ENCODE measurements at regions not wholly inside any gene's neighbourhood (a gene's known extent, or its start where the extent isn't known, plus 50 kb on each side); places are given as distances from the start of the nearest gene placed in this dataset.

DNA sequence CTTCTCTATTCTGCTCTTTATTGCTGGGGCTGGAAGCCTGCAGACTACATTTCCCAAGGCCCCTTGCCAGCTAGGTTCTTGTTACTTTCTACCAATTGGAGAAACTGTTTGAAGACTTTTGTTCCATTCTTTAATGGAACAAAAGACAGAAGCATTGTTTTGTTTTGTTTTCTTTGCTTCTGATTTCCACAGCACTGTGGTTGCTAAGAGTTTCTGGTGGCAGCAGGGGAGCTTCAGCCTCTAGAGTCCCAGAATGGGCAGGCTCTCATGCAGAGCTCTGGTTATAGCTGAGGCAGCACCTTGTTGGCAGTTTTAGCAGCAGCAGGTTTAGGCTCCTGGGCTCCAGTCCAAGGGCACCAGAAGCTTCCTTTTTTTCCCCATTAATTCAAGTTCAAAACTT lies 234.3 kb downstream of the ETAA1 start:
- no peak overlapping the region for H3K4me3 ChIP-seq
- H3K27ac ChIP-seq (replicated peaks in 1 of 4): no peak overlapping the region
- TF ChIP-seq POLR2AphosphoS5 (IDR thresholded peaks at IDR 0.05) (no peak), EP300 (IDR thresholded peaks at IDR 0.05) (no peak)
- no peaks in the 10 kb centered on the region for H3K9me3 ChIP-seq
- H3K36me3 ChIP-seq: no peaks in the 10 kb centered on the region
- DNase-seq (ENCODE audit: extremely low spot score): no peak
- no peaks in the 10 kb centered on the region for H3K27me3 ChIP-seq
- no peaks in the 10 kb centered on the region for H3K4me1 ChIP-seq
- intact Hi-C loops (cut with DNase I): no loop called here

DNA sequence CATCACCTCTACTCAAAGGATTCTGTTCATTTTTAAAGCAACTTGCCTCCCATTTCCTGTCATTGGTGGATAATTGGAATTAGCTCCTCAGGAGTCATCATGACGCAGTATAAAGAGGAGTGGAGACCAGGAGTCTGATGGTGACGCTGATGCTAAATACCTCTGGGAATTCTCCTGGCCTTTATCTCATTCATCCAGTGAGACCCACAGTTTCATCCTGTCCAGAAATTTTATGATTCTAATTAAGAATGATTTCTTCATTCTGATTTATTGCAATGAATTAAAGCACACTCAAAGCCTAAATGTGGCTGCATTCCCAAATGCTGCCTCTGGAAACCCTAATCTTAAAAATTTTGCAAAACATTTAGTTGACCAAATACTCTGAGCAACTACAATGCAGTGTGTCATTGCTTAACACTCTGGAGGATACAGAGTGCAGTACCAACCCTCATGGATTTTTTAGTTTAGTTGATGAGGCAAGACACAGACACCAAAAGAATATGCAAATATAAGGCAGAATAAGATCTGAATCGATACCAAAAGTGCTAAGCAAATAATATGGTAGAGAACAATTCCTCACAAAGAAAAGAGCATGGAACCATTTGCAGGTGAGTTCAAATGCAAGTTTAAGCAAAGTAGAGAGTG lies 236.2 kb downstream of the ETAA1 start:
- WGBS: 70% methylated on average over 3 of the region's 3 CpGs
- H3K4me1 ChIP-seq: no peaks in the 10 kb centered on the region
- no peaks in the 10 kb centered on the region for H3K36me3 ChIP-seq
- no peak overlapping the region for H3K27ac ChIP-seq (replicated peaks in 1 of 4)
- H3K4me3 ChIP-seq: no peak overlapping the region
- intact Hi-C loops (cut with DNase I): no loop called here
- TF ChIP-seq, protein P1, sequence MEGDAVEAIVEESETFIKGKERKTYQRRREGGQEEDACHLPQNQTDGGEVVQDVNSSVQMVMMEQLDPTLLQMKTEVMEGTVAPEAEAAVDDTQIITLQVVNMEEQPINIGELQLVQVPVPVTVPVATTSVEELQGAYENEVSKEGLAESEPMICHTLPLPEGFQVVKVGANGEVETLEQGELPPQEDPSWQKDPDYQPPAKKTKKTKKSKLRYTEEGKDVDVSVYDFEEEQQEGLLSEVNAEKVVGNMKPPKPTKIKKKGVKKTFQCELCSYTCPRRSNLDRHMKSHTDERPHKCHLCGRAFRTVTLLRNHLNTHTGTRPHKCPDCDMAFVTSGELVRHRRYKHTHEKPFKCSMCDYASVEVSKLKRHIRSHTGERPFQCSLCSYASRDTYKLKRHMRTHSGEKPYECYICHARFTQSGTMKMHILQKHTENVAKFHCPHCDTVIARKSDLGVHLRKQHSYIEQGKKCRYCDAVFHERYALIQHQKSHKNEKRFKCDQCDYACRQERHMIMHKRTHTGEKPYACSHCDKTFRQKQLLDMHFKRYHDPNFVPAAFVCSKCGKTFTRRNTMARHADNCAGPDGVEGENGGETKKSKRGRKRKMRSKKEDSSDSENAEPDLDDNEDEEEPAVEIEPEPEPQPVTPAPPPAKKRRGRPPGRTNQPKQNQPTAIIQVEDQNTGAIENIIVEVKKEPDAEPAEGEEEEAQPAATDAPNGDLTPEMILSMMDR (IDR thresholded peaks at IDR 0.05): no peak
- TF ChIP-seq POLR2A (IDR thresholded peaks at IDR 0.05; ENCODE audit: low read depth): no peak
- no peak for TF ChIP-seq POLR2AphosphoS5 (IDR thresholded peaks at IDR 0.05)
- no peak for TF ChIP-seq EP300 (IDR thresholded peaks at IDR 0.05)
- no peak for DNase-seq (ENCODE audit: extremely low spot score)
- no peaks in the 10 kb centered on the region for H3K27me3 ChIP-seq
- H3K9me3 ChIP-seq: no peaks in the 10 kb centered on the region

DNA sequence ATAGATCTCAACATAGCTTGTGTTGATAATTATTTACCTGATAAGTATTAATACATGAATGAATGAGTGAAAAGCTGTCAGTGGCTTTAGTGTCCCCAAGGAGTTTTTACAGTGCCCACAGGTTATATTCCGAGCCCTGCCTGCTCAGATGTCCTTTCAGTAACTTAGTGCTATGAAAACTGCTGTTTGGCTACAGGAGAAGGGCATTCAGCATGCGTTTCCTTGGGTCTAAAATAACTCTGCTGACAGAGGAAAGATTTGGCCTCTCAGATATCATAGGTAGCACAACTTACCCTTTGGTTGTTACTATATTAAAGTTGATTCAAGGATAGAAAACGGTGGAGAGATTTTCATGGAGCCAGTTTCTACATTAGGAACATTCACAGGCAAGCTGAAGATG lies 241.0 kb downstream of the ETAA1 start:
- no peak overlapping the region for H3K4me3 ChIP-seq
- no peak overlapping the region for H3K27ac ChIP-seq (replicated peaks in 1 of 4)
- 51% methylated on average over 3 of the region's 3 CpGs for WGBS
- H3K36me3 ChIP-seq: no peaks in the 10 kb centered on the region
- TF ChIP-seq POLR2A (IDR thresholded peaks at IDR 0.05; ENCODE audit: low read depth) (no peak), POLR2AphosphoS5 (IDR thresholded peaks at IDR 0.05) (no peak), EP300 (IDR thresholded peaks at IDR 0.05) (no peak)
- TF ChIP-seq, protein P1 (IDR thresholded peaks at IDR 0.05): no peak
- H3K27me3 ChIP-seq: no peaks in the 10 kb centered on the region
- DNase-seq (ENCODE audit: extremely low spot score): no peak
- intact Hi-C loops (cut with DNase I): no loop called here
- no peaks in the 10 kb centered on the region for H3K9me3 ChIP-seq
- H3K4me1 ChIP-seq: no peaks in the 10 kb centered on the region

DNA sequence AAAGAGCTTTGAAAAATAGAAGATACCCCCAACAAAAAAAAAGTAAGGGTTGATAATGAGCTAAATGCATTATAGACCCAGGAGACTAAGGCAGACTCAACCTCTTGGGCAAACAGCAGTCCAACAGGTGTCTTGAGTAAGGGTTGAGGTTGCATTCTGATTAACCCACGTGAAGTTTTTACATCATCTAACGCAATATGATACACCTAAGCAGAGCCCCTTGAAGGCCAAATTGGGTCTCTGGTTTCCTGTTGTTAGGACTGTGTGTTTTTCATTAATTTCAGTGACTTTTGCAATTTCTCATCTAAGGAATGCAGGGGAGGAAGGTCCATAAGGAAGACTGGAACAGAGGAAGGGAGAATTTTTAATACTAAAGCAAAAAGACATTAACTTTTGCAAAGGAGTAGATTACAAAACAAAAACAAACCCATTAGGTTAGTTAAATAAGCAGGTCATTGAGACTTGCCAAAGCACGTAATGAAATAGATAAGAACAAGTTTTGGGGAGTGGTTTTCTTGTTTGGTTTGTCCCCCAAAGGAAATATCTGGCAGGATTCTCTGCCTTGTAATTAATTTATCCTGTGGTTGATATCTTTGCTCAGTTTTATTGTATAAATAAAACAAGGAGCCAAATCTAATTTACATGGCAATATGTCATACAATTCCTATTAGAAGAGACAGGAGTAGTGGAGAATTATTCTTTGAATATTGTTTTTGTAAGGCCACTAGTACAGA lies 244.3 kb downstream of the ETAA1 start:
- Histone ChIP-seq H3K36me3 (no peaks in the 10 kb centered on the region), H3K9me3 (no peaks in the 10 kb centered on the region), H3K4me3 (no peak overlapping the region), H3K27ac (replicated peaks in 1 of 4) (no peak overlapping the region), H3K27me3 (no peaks in the 10 kb centered on the region), H3K4me1 (no peaks in the 10 kb centered on the region)
- TF ChIP-seq POLR2AphosphoS5 (IDR thresholded peaks at IDR 0.05) (no peak), POLR2A (IDR thresholded peaks at IDR 0.05; ENCODE audit: low read depth) (no peak), EP300 (IDR thresholded peaks at IDR 0.05) (no peak)
- TF ChIP-seq, protein P1 (IDR thresholded peaks at IDR 0.05): no peak
- WGBS: 92% methylated on average over 3 of the region's 3 CpGs
- DNase-seq (ENCODE audit: extremely low spot score): no peak
- intact Hi-C loops (cut with DNase I): loop anchor here (10.0 kb wide), 3 partner anchors 157 to 377 kb away; partner anchors contain the start of gene ETAA1

DNA sequence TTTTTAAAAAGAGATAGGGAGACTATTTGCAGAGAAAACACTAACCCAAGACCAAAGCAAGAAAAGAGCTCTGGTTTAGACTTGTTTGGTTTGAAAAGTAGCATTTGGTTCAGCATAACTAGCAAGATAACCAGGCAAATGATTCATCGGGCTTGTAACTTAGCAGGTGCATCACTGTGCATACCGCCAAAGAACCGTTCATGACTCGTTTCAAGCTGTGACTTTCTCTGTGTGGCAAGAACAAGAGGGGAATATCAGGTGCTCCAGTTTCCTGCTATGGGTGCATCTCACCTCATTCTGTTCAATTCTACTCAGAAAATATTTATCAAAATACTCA lies 244.9 kb downstream of the ETAA1 start:
- no peaks in the 10 kb centered on the region for H3K9me3 ChIP-seq
- DNase-seq (ENCODE audit: extremely low spot score): no peak
- 67% methylated on average over 4 of the region's 4 CpGs for WGBS

More for the DNA sequence above, 244.9 kb downstream of the ETAA1 start:
- Histone ChIP-seq H3K27me3 (no peaks in the 10 kb centered on the region), H3K4me3 (no peak overlapping the region), H3K4me1 (no peaks in the 10 kb centered on the region), H3K27ac (replicated peaks in 1 of 4) (no peak overlapping the region), H3K36me3 (no peaks in the 10 kb centered on the region)
- intact Hi-C loops (cut with DNase I): loop anchor here (10.0 kb wide), 3 partner anchors 157 to 377 kb away; partner anchors contain the start of gene ETAA1
- TF ChIP-seq EP300 (IDR thresholded peaks at IDR 0.05): no peak
- TF ChIP-seq, protein P1 (IDR thresholded peaks at IDR 0.05): no peak
- TF ChIP-seq POLR2AphosphoS5 (IDR thresholded peaks at IDR 0.05): no peak
- TF ChIP-seq POLR2A (IDR thresholded peaks at IDR 0.05; ENCODE audit: low read depth): no peak
